ENCODE measurements at regions not wholly inside any gene's neighbourhood (a gene's known extent, or its start where the extent isn't known, plus 50 kb on each side); places are given as distances from the start of the nearest gene placed in this dataset.

GRCh38 chr10:61089251-61089650 lies 145.3 kb upstream of the RHOBTB1 start:
- DNase-seq (ENCODE audit: low spot score): no peak

- no peak for DNase-seq (ENCODE audit: low spot score)
These were observed 140.5 kb upstream of the RHOBTB1 start for GRCh38 chr10:61084493-61084892.

GRCh38 chr10:61081301-61081700 lies 137.3 kb upstream of the RHOBTB1 start:
- no peak for DNase-seq (ENCODE audit: low spot score)

- DNase-seq (ENCODE audit: low spot score): no peak
These were observed 134.7 kb upstream of the RHOBTB1 start for GRCh38 chr10:61078542-61079275.

GRCh38 chr10:61076572-61077114 lies 132.7 kb upstream of the RHOBTB1 start:
- no peak for DNase-seq (ENCODE audit: low spot score)

- DNase-seq (ENCODE audit: low spot score): no peak
These were observed 129.4 kb upstream of the RHOBTB1 start for GRCh38 chr10:61073391-61073790.

GRCh38 chr10:61071580-61071979 lies 127.6 kb upstream of the RHOBTB1 start:
- DNase-seq (ENCODE audit: low spot score): no peak

- no peak for DNase-seq (ENCODE audit: low spot score)
These were observed 124.5 kb upstream of the RHOBTB1 start for GRCh38 chr10:61068471-61068870.

- no peak for DNase-seq (ENCODE audit: low spot score)
These were observed 123.8 kb upstream of the RHOBTB1 start for GRCh38 chr10:61067671-61068336.

- no peak for DNase-seq (ENCODE audit: low spot score)
These were observed 122.8 kb upstream of the RHOBTB1 start for GRCh38 chr10:61066661-61067344.

GRCh38 chr10:61065051-61065450 lies 121.1 kb upstream of the RHOBTB1 start:
- no peak for DNase-seq (ENCODE audit: low spot score)

- no peak for DNase-seq (ENCODE audit: low spot score)
These were observed 120.4 kb upstream of the RHOBTB1 start for GRCh38 chr10:61064356-61064755.

- no peak for DNase-seq (ENCODE audit: low spot score)
These were observed 119.9 kb upstream of the RHOBTB1 start for GRCh38 chr10:61063901-61064300.

GRCh38 chr10:61063034-61063433 lies 119.0 kb upstream of the RHOBTB1 start:
- DNase-seq (ENCODE audit: low spot score): no peak

- DNase-seq (ENCODE audit: low spot score): no peak
These were observed 118.0 kb upstream of the RHOBTB1 start for GRCh38 chr10:61061923-61062504.

- DNase-seq (ENCODE audit: low spot score): no peak
These were observed 115.7 kb upstream of the RHOBTB1 start for GRCh38 chr10:61059636-61060035.

- DNase-seq (ENCODE audit: low spot score): no peak
These were observed 108.7 kb upstream of the RHOBTB1 start for GRCh38 chr10:61052469-61053205.

- DNase-seq (ENCODE audit: low spot score): no peak
These were observed 107.4 kb upstream of the RHOBTB1 start for GRCh38 chr10:61051344-61051743.

- no peak for DNase-seq (ENCODE audit: low spot score)
These were observed 106.2 kb upstream of the RHOBTB1 start for GRCh38 chr10:61050120-61050745.

GRCh38 chr10:61049386-61049785 lies 105.4 kb upstream of the RHOBTB1 start:
- no peak for DNase-seq (ENCODE audit: low spot score)

Measured in hematopoietic multipotent progenitor cell treated with erythropoietin and hydrocortisone succinate and interleukin-3 and kit ligand, for 15 days (in vitro differentiated cells).